HCT116 (cell line): ENCODE measurements at regions not wholly inside any gene's neighbourhood (a gene's known extent, or its start where the extent isn't known, plus 50 kb on each side); places are given as distances from the start of the nearest gene placed in this dataset.

Experiments used
- ATAC-seq: fragments of 200-7000 bp; cut with Tn5 transposase; 2 replicates; pipeline ENCODE4 v1.9.1; 2020; ENCODE audit warnings: mild to moderate bottlenecking, moderate library complexity
- BruUV-seq: library from RNA; stranded (reverse); fragments of 400-500 nt; replicated peaks from 2 replicates; lab custom pipeline; 2021; lab: Mats Ljungman, UMichigan
- CTCF ChIA-PET: fragments of 300-600 bp; sonication (Branson Sonifier 250); formaldehyde crosslinking; loops from one replicate; lab custom pipeline; 2021; ENCODE audit warnings: antibody characterized with exemption; lab: Charles Lee
- POLR2A ChIA-PET: fragments of 300-600, 350-600 bp; sonication (Branson Sonifier 250); formaldehyde crosslinking; loops from one replicate; lab custom pipeline; 2021; ENCODE audit warnings: antibody characterized with exemption; lab: Charles Lee
- RAD21 ChIA-PET, 2 experiments: fragments of 300-600 bp; sonication (Branson Sonifier 250); formaldehyde crosslinking; loops; one replicate each; lab custom pipeline; 2023; ENCODE audit warnings: low total read pairs in 2 of 2; ENCODE audit not compliant: uncharacterized antibody in 2 of 2, unreplicated experiment in 2 of 2, low non-redundant PET in 1 of 2; lab: Charles Lee
- DNase-seq: peaks from one replicate; pipeline ENCODE4 v3.0.0-alpha.2; 2010; ENCODE audit warnings: low read depth, low spot score
- H2AFZ ChIP-seq: fragments of 200-600 bp; shearing (Covaris generic), sonication (generic); 2 replicates; pipeline ENCODE4 v1.6.1; 2017; ENCODE audit warnings: low read depth, mixed run types, mixed read lengths, antibody characterized with exemption, low read length; ENCODE audit not compliant: poor library complexity, severe bottlenecking
- H3K27ac ChIP-seq: 2 replicates; pipeline ENCODE4 v1.5.1; 2012; ENCODE audit warnings: low read depth, low read length
- H3K27me3 ChIP-seq: fragments of 200-600 bp; sonication (generic); 2 replicates; pipeline ENCODE4 v1.6.1; 2016; ENCODE audit warnings: mixed run types, low read length, mixed read lengths; ENCODE audit not compliant: insufficient read depth
- H3K36me3 ChIP-seq, 2 experiments: fragments of 200-500 bp in 1 of 2; fragments of 200-600 bp in 1 of 2; sonication (Bioruptor generic) in 1 of 2; sonication (generic) in 1 of 2; 2 replicates each; pipeline versions ENCODE4 v1.5.1 to v1.6.1; 2014 to 2016; ENCODE audit warnings: low read length in 2 of 2, inconsistent platforms in 1 of 2, mixed read lengths in 1 of 2, mixed run types in 1 of 2; ENCODE audit not compliant: insufficient read depth in 2 of 2, control insufficient read depth in 1 of 2
- H3K4me1 ChIP-seq, 2 experiments: fragments of 200-600 bp in 1 of 2; sonication (generic) in 1 of 2; 2 replicates each; pipeline versions ENCODE4 v1.5.1 to v1.6.1; 2012 to 2017; ENCODE audit warnings: low read length in 2 of 2, inconsistent platforms in 1 of 2, mild to moderate bottlenecking in 1 of 2, mixed read lengths in 1 of 2, mixed run types in 1 of 2, moderate library complexity in 1 of 2; ENCODE audit not compliant: insufficient read depth in 2 of 2, control insufficient read depth in 1 of 2
- H3K4me2 ChIP-seq: fragments of 200-600 bp; sonication (generic); 2 replicates; pipeline ENCODE4 v1.6.1; 2017; ENCODE audit warnings: mixed run types, low read length, mixed read lengths
- H3K4me3 ChIP-seq, 2 experiments: fragments of 200-600 bp in 1 of 2; sonication (generic) in 1 of 2; replicated peaks in 1 of 2; 2 replicates each; pipeline ENCODE4 v1.5.1; 2011 to 2016; ENCODE audit warnings: low read length in 2 of 2, control low read depth in 1 of 2, low read depth in 1 of 2, mild to moderate bottlenecking in 1 of 2, mixed read lengths in 1 of 2, mixed run types in 1 of 2
- H3K79me2 ChIP-seq: fragments of 200-600 bp; sonication (generic); 2 replicates; pipeline ENCODE4 v1.6.1; 2017; ENCODE audit warnings: mild to moderate bottlenecking, mixed run types, low read length, moderate library complexity, mixed read lengths; ENCODE audit not compliant: insufficient read depth
- H3K9ac ChIP-seq: fragments of 200-600 bp; sonication (generic); 2 replicates; pipeline ENCODE4 v1.6.1; 2016; ENCODE audit warnings: low read length, mixed read lengths
- H3K9me2 ChIP-seq: fragments of 200-600 bp; sonication (generic), shearing (Covaris generic); 2 replicates; pipeline ENCODE4 v1.6.1; 2017; ENCODE audit warnings: mixed run types, mild to moderate bottlenecking, moderate library complexity; ENCODE audit not compliant: insufficient read depth
- H3K9me3 ChIP-seq, 2 experiments: fragments of 200-500 bp in 1 of 2; fragments of 200-600 bp in 1 of 2; sonication (Bioruptor generic) in 1 of 2; sonication (generic) in 1 of 2; 2 replicates each; pipeline ENCODE4 v1.6.1; 2014 to 2017; ENCODE audit warnings: low read length in 2 of 2, mixed read lengths in 2 of 2, inconsistent platforms in 1 of 2, low read depth in 1 of 2, mild to moderate bottlenecking in 1 of 2, mixed run types in 1 of 2, moderate library complexity in 1 of 2; ENCODE audit not compliant: control insufficient read depth in 1 of 2, insufficient read depth in 1 of 2
- H4K20me1 ChIP-seq: fragments of 200-600 bp; sonication (generic), shearing (Covaris generic); 2 replicates; pipeline ENCODE4 v1.6.1; 2017; ENCODE audit warnings: mixed run types, mild to moderate bottlenecking, moderate library complexity; ENCODE audit not compliant: insufficient read depth
- ELF1 ChIP-seq: IDR thresholded peaks from 2 replicates; pipeline ENCODE4 v1.6.1; 2012; ENCODE audit warnings: low read depth, borderline replicate concordance
- EZH2phosphoT487 ChIP-seq: fragments of 200-600 bp; IDR thresholded peaks from 2 replicates; pipeline ENCODE4 v1.6.1; 2018; ENCODE audit warnings: antibody characterized with exemption, borderline replicate concordance
- FOSL1 ChIP-seq: IDR thresholded peaks from 2 replicates; pipeline ENCODE4 v1.6.1; 2012; ENCODE audit warnings: low read depth
- JUND ChIP-seq: IDR thresholded peaks from 2 replicates; pipeline ENCODE4 v1.6.1; 2012
- POLR2AphosphoS5 ChIP-seq: IDR thresholded peaks from 2 replicates; pipeline ENCODE4 v1.6.1; 2011; ENCODE audit warnings: mild to moderate bottlenecking, low read depth, low read length, moderate library complexity
- YY1 ChIP-seq: IDR thresholded peaks from 2 replicates; pipeline ENCODE4 v1.6.1; 2011; ENCODE audit warnings: low read length, low read depth, moderate library complexity, mild to moderate bottlenecking; ENCODE audit not compliant: insufficient replicate concordance; ENCODE audit errors: extremely low read depth
- intact Hi-C: fragments of 100-400 bp; cut with micrococcal nuclease; formaldehyde crosslinking; loops from 2 replicates; pipeline ENCODE4 v1.10.0; 2022
- TF ChIP-seq, protein P1 (sequence below): IDR thresholded peaks from 2 replicates; pipeline ENCODE4 v1.6.1; 2011; ENCODE audit warnings: mild to moderate bottlenecking, low read length, moderate library complexity; ENCODE audit not compliant: insufficient replicate concordance; ENCODE audit errors: extremely low read depth
- TF ChIP-seq, protein P2 (sequence below), 3 experiments: fragments of 200-600 bp in 1 of 3; sonication (generic) in 1 of 3; IDR thresholded peaks in 2 of 3; conservative IDR thresholded peaks in 1 of 3; 2 replicates each; pipeline ENCODE4 v1.5.1; 2012 to 2017; ENCODE audit warnings: low read depth in 2 of 3, low read length in 2 of 3, antibody characterized with exemption in 1 of 3, borderline replicate concordance in 1 of 3, control low read depth in 1 of 3, mild to moderate bottlenecking in 1 of 3, mixed read lengths in 1 of 3, mixed run types in 1 of 3, moderate library complexity in 1 of 3; ENCODE audit not compliant: insufficient read depth in 1 of 3

DNA sequence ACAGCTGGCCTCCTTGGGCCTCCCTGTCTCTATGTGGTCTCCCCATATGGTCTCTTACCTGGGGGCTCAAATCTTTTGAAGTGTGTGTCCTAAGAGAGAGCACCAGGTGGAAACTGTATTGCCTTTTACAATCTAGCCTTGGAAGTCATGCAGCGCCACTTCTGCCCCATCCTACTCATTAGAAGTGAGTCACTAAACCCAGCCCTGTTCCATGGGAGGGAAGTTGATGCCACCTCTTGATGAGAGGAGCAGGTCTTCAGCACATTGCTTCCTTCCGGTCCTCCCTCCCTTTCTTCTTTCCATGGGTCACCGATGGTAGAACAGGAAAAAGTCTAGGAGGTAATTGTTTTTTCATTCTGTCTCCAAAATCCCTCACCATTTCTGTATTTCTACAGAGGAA lies 156.3 kb downstream of the FOXA2 start (continued):
- TF ChIP-seq, protein P1, sequence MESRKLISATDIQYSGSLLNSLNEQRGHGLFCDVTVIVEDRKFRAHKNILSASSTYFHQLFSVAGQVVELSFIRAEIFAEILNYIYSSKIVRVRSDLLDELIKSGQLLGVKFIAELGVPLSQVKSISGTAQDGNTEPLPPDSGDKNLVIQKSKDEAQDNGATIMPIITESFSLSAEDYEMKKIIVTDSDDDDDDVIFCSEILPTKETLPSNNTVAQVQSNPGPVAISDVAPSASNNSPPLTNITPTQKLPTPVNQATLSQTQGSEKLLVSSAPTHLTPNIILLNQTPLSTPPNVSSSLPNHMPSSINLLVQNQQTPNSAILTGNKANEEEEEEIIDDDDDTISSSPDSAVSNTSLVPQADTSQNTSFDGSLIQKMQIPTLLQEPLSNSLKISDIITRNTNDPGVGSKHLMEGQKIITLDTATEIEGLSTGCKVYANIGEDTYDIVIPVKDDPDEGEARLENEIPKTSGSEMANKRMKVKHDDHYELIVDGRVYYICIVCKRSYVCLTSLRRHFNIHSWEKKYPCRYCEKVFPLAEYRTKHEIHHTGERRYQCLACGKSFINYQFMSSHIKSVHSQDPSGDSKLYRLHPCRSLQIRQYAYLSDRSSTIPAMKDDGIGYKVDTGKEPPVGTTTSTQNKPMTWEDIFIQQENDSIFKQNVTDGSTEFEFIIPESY, result no peak
- TF ChIP-seq POLR2AphosphoS5, result no peak
- no peak for TF ChIP-seq EZH2phosphoT487
- no peak for TF ChIP-seq JUND
- TF ChIP-seq, all 23 proteins: peak for 0

DNA sequence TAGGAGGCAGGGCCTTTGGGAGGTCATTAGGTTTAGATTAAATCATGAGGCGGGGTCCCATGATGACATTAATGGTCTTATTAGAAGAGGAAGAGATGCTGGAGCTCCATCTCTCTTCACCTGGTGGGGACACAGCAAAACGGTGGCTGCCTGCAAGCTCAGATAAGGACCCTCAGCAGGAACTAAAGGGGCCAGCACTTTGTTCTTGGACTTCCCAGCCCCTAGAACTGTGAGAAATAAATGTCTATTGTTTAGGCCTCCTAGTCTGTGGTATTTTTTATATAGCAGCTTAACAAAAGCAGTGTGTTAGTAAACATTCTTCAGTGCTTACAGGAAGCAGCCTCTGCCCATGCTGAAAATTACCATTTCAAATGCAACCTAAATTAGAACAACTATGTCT lies 157.6 kb downstream of the FOXA2 start:
- ChIA-PET CTCF (no interaction called here), RAD21 (no interaction called here), POLR2A (no interaction called here)
- Histone ChIP-seq H3K9me2 (no peaks in the 10 kb centered on the region), H3K36me3 (no peaks in the 10 kb centered on the region), H3K9ac (no peak overlapping the region), H4K20me1 (no peaks in the 10 kb centered on the region), H3K27ac (no peak overlapping the region), H3K4me1 (no peaks in the 10 kb centered on the region), H3K79me2 (no peaks in the 10 kb centered on the region), H3K4me3 (no peak overlapping the region), H2AFZ (no peak overlapping the region), H3K27me3 (no peaks in the 10 kb centered on the region), H3K9me3 (no peaks in the 10 kb centered on the region), H3K4me2 (no peak overlapping the region)
- TF ChIP-seq FOSL1 (no peak), JUND (no peak), EZH2phosphoT487 (no peak), ELF1 (no peak), YY1 (no peak), POLR2AphosphoS5 (no peak)
- TF ChIP-seq, protein P2, sequence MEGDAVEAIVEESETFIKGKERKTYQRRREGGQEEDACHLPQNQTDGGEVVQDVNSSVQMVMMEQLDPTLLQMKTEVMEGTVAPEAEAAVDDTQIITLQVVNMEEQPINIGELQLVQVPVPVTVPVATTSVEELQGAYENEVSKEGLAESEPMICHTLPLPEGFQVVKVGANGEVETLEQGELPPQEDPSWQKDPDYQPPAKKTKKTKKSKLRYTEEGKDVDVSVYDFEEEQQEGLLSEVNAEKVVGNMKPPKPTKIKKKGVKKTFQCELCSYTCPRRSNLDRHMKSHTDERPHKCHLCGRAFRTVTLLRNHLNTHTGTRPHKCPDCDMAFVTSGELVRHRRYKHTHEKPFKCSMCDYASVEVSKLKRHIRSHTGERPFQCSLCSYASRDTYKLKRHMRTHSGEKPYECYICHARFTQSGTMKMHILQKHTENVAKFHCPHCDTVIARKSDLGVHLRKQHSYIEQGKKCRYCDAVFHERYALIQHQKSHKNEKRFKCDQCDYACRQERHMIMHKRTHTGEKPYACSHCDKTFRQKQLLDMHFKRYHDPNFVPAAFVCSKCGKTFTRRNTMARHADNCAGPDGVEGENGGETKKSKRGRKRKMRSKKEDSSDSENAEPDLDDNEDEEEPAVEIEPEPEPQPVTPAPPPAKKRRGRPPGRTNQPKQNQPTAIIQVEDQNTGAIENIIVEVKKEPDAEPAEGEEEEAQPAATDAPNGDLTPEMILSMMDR (IDR thresholded peaks at IDR 0.05 in 2 of 3, conservative IDR thresholded peaks at IDR 0.05 in 1 of 3; ENCODE audit: borderline replicate concordance in 1 of 3, insufficient read depth in 1 of 3, low read depth in 2 of 3, low read length in 2 of 3), result no peak
- no TSS peak for BruUV-seq
- DNase-seq, result no peak
- no peak for ATAC-seq
- intact Hi-C loops, result no loop called here
